ENCODE measurements at regions not wholly inside any gene's neighbourhood (a gene's known extent, or its start where the extent isn't known, plus 50 kb on each side); places are given as distances from the start of the nearest gene placed in this dataset.

DNA sequence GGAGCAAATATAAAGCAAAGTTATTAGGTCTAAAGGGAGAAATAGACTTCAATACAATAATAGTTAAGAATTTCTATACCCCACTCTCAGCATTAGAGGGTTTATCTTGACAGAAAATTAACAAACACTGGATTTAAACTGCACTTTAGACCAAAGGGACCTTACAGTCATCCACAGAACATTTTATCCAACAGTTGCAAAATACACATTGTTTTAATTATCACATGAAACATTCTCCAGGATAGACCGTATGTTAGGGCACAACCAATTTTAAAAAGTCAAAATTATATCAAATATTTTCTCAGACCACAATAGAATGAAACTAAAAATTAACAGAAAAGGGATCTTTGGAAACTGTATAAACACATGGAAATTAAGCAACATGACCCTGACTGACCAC lies 384.5 kb upstream of the C1orf87 start:
- no peak for TF ChIP-seq POLR2A (IDR thresholded peaks at IDR 0.05)
- TF ChIP-seq, protein P1, sequence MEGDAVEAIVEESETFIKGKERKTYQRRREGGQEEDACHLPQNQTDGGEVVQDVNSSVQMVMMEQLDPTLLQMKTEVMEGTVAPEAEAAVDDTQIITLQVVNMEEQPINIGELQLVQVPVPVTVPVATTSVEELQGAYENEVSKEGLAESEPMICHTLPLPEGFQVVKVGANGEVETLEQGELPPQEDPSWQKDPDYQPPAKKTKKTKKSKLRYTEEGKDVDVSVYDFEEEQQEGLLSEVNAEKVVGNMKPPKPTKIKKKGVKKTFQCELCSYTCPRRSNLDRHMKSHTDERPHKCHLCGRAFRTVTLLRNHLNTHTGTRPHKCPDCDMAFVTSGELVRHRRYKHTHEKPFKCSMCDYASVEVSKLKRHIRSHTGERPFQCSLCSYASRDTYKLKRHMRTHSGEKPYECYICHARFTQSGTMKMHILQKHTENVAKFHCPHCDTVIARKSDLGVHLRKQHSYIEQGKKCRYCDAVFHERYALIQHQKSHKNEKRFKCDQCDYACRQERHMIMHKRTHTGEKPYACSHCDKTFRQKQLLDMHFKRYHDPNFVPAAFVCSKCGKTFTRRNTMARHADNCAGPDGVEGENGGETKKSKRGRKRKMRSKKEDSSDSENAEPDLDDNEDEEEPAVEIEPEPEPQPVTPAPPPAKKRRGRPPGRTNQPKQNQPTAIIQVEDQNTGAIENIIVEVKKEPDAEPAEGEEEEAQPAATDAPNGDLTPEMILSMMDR (IDR thresholded peaks at IDR 0.05): no peak

Data from thyroid gland (tissue), 4 donors.